UCSD-AML1 (cell line): ENCODE measurements at regions not wholly inside any gene's neighbourhood (a gene's known extent, or its start where the extent isn't known, plus 50 kb on each side); places are given as distances from the start of the nearest gene placed in this dataset.

ENCODE experiments used
- DNase-seq: peaks from one replicate; lab custom pipeline; 2025; ENCODE audit not compliant: unreplicated experiment; lab: John Stamatoyannopoulos, UW

- no peak for DNase-seq
Measured at GRCh38 chr5:164649266-164649665, 1143.8 kb downstream of the MAT2B start.

GRCh38 chr5:164650427-164650826 is 1145.0 kb downstream of the MAT2B start:
- DNase-seq = no peak

GRCh38 chr5:164651546-164652275 is 1146.3 kb downstream of the MAT2B start:
- no peak for DNase-seq

GRCh38 chr5:164652276-164652660 is 1146.8 kb downstream of the MAT2B start:
- no peak for DNase-seq

- DNase-seq = no peak
Measured at GRCh38 chr5:164663198-164663989, 1158.0 kb downstream of the MAT2B start.

- no peak for DNase-seq
Measured at GRCh38 chr5:164671640-164672039, 1166.2 kb downstream of the MAT2B start.

GRCh38 chr5:164672205-164672604 is 1166.8 kb downstream of the MAT2B start:
- no peak for DNase-seq

GRCh38 chr5:164672931-164673694 is 1167.7 kb downstream of the MAT2B start:
- DNase-seq = no peak

GRCh38 chr5:164679461-164679860 is 1174.0 kb downstream of the MAT2B start:
- no peak for DNase-seq

- no peak for DNase-seq
Measured at GRCh38 chr5:164680216-164680615, 1174.8 kb downstream of the MAT2B start.

GRCh38 chr5:164680812-164681520 is 1175.5 kb downstream of the MAT2B start:
- DNase-seq = no peak

GRCh38 chr5:164687391-164687790 is 1182.0 kb downstream of the MAT2B start:
- no peak for DNase-seq

GRCh38 chr5:164688437-164688836 is 1183.0 kb downstream of the MAT2B start:
- no peak for DNase-seq

GRCh38 chr5:164708831-164709230 is 1203.4 kb downstream of the MAT2B start:
- no peak for DNase-seq

- no peak for DNase-seq
Measured at GRCh38 chr5:164713682-164714081, 1208.3 kb downstream of the MAT2B start.

- no peak for DNase-seq
Measured at GRCh38 chr5:164721116-164721515, 1215.7 kb downstream of the MAT2B start.

- DNase-seq = no peak
Measured at GRCh38 chr5:164721656-164722055, 1216.2 kb downstream of the MAT2B start.

- DNase-seq = no peak
Measured at GRCh38 chr5:164722702-164723101, 1217.3 kb downstream of the MAT2B start.

- no peak for DNase-seq
Measured at GRCh38 chr5:164727012-164727411, 1221.6 kb downstream of the MAT2B start.

GRCh38 chr5:164728733-164729132 is 1223.3 kb downstream of the MAT2B start:
- DNase-seq = no peak

GRCh38 chr5:164735334-164735733 is 1229.9 kb downstream of the MAT2B start:
- DNase-seq = no peak
